ENCODE measurements at regions not wholly inside any gene's neighbourhood (a gene's known extent, or its start where the extent isn't known, plus 50 kb on each side); places are given as distances from the start of the nearest gene placed in this dataset.

DNA sequence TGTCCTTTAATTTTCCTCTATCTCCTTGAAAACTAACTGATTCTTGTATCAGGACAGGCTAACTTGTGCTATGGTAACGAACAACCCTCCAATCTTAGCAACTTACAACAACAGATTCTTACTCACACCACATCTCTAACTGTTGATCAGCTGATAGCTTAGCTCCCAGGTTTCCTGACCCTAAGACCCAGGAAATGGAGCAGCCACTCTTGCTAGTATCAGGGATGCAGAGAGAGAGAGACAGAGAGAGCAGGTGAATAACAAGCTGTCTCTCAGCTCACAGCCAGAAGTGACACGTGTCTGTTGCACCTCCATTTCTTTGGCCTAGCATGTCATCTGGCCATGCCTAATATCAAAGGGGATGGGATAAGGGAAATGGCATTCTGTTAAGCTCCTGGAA lies 1289.0 kb upstream of the AUTS2 start:
- DNase-seq (ENCODE audit: low read depth): no peak

DNA sequence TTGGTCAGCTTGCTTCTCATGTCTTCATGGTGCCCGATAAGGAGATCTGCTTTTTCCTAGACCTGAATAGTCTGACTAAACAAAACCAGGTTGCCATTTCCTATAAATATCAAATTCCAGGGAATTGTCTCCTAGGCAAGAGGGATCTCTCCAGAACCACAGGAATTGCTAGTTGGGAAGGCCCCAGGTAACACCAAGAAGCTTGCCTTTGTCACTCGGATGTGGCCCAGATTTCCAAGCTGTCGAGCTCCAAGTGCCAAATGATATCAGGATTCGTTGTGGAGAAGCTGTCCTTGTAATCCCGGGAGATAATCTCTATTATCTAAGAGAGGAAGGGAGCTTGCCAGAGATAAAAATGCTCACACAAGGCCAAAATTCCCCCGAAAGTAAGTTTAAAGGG lies 1288.5 kb upstream of the AUTS2 start:
- no peak for DNase-seq (ENCODE audit: low read depth)

DNA sequence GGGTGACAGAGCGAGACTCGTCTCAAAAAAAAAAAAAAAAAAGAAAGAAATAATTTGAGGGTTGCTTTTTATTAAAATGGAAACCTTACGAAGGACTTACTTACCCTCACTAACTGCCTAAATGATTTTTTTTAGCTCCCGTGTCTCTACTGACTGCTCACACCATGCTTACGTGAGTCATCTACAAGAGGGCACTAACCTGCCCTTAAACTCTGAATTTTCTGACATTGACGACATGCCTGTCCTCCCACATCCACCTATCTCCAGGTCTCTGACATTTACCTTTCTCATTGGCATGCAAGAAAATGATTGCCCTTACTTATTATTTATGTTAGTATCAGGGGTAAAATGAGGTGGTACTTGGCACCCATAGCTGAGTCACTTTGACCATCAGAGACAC lies 1286.3 kb upstream of the AUTS2 start:
- no peak for DNase-seq (ENCODE audit: low read depth)

DNA sequence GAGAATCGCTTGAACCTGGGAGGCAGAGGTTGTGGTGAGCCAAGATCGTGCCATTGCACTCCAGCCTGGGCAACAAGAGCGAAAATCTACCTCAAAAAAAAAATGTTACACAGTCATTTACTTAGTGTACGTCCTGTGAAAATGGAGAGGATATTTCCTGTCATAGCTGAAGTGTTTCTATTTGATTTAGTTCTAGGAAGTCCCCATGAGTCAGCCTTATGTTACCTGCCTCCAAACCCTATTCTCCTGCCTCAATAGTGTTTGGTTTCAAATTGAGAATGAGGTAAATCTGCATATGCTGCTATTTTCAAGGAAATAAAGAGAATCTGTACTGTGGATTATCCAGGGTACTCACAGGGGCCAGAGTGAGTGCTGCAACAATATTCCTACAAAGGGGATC lies 1284.5 kb upstream of the AUTS2 start:
- DNase-seq (ENCODE audit: low read depth): no peak

DNA sequence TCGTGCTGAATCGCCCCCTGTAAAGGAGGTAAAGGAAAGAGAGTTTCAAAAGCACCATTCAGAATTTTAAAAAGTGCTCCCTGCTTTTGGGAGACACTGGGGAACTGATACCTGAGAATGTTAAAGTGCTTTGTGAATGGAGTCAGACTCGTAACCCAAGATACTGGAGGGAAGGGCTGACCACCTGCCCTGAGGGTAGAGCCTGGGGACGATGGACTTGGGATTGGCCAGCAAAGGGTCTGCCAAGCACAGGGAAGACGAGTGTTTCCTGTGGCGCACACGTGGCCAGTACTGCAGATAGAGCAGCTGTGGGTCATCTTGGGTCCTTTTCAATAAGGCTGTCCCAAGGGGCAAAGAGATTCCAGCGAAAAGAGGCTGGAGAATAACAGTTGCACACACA lies 1284.1 kb upstream of the AUTS2 start:
- no peak for DNase-seq (ENCODE audit: low read depth)

DNA sequence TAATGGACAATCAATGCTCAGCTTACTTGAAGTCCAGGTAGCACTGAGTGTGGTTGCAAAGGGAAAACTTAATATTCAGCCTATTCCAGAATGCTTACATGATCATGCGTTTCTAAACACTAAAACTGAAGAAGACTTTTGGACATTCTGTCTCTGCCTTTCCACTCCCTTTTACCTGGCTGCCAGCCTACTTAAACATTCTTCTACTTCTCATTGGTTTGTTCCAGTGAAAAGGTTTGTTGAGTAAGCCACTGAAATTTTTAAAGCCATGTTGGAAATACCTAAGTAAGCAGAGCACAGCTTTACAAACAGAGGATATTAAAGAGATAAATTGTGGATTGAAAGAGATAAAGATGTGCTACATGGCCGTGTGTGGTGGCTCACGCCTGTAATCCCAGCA lies 1280.8 kb upstream of the AUTS2 start:
- DNase-seq (ENCODE audit: low read depth): no peak

DNA sequence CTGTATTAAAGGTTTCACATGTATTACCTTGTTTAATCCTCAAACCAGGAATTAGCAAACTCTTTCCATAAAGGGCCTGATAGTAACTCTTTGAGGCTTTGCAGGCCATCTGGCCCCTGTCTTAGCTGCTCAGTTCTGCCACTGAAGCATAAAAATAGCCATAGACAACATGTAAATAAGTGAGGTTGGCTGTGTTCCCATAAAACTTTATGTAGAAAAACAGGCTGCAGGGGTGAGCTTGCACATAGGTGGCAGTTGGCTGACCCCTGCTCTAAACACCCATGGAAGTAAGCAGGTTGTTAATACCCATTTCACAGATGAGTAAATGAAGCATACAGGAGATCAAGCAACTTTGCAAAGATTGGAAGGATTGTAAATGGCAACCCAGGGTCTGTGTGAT lies 1279.2 kb upstream of the AUTS2 start:
- DNase-seq (ENCODE audit: low read depth): no peak

DNA sequence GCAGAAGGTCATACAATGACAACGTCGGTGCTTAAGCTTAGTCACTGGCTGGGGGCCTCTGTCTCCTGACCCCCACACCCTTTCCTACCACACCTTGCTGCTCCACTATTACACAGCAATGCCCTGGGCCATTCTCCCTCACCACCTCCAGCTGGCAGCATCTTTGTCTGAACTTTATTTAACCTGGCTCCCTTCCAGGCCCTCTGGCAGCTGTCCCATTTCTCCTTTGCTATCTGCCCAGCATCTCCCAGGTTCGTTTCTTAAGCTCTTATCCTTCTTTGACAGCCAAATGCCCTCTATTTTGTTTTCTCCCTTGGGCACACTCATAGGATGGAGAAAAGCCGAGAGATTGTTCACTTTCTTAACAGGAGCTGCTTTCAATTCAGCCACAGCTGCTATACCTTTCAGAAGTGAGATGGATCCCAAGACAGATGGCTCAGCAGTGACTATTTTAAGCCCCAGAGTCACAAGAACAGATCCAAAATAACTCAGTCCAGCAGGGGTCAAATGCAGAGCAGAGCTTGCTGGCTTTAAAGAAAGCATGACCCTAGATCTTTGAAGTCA lies 1277.1 kb upstream of the AUTS2 start:
- DNase-seq (ENCODE audit: low read depth): no peak

DNA sequence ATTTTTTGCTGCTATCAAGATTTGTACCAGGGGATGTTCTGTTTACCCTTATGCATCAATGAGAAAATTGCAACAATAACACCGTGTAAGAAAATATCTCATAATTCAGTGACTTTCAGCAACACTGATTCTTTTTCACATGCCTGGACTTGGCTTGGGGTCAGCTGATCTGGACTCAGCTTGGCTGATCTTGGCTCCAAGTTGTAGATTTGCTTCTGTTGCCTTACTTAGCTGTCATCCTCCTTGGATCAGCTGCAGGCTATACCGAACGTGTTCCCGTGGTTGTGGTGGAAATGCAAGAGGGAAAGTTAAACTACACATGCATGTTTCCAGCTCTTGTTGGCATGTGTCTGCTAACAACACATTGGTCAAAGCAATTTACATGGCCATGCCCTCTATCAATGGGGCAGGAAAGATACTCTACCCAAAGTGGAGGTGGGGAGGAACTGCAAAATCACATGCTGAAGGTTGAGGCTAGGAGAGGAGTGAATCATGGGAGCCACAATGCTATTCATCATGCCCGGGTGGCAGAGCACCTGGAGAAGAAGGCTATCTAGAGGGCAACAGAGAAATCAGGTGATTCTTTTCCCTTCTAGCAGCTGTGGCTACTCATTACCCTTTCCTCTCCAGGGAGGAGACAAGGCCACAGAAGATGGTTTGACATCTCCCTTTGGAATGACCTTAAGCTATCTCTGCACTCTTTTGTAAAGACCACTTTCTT lies 1276.3 kb upstream of the AUTS2 start:
- no peak for DNase-seq (ENCODE audit: low read depth)

DNA sequence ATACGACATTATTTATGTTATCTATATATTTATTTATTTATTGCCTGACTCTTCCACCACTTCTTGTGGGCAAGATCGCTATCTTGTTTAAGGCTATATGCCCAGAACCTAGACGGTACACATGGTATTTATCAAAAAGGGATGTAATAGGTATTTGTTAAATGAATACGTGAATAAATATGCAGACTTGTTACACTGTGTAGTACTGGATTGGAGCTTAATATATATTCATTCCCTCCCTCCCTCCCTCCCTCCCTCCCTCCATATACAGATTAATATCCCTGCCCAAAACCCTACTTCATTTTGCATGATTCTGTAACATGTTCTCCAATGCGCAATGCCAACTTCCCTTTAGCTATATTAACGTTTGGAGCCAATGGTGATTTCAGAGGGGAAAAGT lies 1273.7 kb upstream of the AUTS2 start:
- no peak for DNase-seq (ENCODE audit: low read depth)

DNA sequence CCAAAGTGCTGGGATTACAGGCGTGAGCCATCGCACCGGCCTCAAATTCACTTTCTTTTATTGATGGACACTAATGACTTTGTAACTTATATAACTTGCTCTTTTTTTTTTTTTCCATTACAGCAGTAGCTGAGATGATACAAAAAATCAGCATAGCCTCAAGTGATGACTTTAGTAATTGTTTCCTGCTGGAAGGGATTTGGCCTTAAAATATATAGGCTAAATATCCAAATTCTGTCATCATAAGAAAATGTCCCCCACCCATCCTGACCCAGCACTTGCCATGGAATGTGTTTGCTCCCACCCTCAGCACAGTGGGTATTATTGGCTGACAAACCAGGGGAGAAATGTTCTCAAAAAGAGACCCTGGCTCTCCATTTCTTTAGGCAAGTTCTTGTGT lies 1264.1 kb upstream of the AUTS2 start:
- DNase-seq (ENCODE audit: low read depth): no peak

DNA sequence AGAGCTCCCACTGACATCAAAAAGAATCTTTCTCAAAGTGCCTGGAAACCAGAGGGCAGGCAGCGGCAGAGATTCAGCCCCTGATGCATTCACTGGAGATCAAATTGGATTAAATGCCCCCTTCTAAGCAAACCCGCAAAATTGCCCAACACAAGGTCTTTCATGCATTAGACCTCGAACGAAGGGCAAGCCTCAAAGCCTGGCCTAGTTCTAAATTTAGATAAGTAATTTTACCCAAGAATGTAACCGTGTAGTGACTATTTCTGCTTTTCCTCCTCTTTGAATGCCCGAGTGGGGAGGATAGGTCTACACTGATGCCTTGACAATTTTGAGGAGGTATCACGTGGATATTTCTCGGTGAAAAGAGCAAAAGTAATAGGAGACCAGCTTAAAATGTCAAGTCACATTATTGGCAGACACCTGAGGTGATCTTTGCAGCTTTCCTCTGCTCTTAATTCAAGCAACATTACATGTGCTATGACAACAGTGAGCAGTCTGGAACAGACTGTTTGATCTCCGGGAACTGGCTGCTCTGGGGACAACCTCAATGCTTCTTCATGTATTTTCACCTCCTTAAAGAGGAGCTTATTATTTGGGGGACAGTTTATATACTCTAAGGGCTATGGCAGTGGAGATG lies 1263.5 kb upstream of the AUTS2 start:
- no peak for DNase-seq (ENCODE audit: low read depth)

DNA sequence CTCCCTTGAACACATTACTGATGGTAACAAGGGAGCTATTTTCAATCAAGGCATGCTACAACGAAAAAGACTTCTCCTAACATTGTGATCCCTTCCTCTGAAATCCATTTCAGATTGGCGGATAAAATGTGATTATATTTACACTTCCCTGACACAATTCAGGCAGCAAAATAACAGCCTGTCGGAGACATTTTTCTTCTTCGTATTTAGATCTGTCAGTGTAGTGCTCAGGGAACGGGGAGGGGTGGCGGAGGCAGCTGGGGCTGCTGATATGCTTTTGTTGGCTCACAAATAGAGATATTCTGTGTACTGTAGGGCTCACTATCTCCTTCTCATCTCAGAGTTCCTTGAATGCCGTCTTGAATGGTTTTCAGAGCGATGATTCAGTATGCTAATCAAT lies 1261.7 kb upstream of the AUTS2 start:
- no peak for DNase-seq (ENCODE audit: low read depth)

DNA sequence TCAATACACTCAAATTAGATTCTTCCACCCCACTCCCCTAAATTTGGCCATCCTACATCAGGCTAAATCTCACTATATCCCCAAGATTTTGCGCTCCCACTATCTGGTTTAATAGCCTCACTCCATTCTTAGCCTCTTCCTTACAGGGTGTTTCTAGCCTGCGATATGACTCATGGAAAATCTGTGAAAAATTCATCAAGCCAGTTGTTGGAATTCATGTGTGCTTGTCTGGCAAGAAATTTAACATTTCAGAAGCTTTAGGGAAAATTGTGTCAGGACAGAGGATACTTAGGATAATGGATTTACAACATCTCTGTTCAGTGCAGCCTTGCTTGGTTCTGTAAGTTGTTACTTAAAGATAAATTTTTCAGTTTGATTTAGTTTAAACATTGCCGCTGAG lies 1249.9 kb upstream of the AUTS2 start:
- no peak for DNase-seq (ENCODE audit: low read depth)

DNA sequence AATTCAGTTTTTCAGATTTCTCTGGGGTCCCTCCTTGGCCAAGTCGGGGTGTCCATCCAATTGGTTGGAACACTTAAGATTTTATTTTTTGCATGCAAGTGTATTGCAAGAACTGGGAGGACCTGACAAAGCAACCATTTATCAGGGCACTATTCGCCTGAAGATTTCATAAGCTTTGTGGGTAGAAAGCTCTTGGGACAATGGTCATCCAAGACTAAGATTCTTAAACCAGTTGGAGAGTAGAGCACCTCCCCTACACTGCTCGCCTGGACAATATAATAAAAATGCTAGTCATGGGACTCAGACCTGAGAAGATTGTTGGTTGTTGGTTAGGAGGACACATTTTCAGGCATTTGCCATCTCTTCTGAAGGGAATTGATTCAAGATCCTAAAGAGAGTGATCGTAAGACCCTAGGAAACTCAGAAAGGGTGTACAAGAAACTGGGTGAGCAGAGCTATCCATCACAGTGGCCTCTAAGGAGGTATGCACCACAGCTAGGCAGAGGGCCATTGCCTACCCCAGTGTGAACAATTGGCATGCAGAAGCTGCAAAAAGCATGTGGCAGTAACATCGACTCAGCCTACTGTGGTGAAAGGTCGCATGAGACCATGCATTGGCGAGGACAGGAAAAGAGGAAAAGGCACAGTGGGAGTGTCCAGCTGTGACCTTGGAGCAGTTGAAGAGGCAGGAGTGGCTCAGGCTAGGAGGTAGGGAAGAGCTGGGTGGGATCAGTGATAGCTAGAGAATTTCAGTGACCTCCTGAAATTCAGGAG lies 1235.3 kb upstream of the AUTS2 start:
- no peak for DNase-seq (ENCODE audit: low read depth)

DNA sequence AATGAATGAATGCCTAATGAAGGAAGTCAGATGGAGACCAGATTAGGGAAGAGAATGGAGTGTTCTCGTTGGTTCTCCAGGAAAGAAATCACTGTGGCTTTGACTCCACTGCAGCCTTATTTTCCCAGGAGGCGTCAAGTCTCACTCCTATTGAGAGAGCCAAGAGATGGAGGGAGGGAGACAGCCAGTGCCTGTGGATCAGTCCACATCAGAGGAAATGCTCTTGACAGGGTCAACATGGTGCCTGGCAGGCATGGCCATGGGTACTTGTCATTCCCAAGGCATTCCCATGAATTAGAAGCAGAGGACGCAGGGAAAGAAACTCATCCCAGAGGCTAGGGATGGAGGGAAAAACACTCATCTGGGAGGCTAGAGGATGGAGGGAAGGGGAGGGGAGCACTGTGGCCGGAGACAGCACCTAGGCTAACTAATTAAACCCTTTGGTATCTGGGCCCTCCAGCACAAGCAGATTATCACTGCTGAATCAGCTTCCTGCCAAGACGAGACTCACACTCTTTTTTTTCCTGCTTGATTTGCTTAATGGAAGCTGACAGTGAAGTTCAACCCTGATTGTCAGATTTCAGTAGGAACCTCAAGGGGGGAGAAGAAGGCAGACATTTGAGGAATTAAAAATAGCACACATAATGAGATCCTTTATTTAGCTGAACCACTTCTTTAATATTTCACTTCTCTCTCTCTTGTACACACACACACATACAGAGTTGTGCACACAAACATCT lies 1233.2 kb upstream of the AUTS2 start:
- no peak for DNase-seq (ENCODE audit: low read depth)

DNA sequence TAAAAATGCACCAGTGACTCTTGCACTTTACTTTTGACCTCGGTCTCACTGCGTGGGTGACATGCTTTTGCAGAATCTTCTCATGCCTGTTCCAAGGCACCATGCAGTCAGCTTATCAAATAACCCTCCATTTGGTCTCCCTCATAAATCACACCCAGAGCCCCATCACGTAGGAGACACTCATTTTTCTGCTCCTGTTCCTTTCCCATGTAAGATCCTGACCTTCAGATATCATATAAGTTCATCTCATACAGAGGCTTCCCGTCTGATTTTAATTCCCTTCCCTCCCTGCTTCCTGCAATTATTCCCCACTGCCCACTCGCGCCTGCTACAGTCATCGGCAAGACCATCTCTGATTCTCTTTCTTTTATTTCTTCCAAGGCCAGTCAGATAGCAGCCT lies 1226.3 kb upstream of the AUTS2 start:
- DNase-seq (ENCODE audit: low read depth): no peak

DNA sequence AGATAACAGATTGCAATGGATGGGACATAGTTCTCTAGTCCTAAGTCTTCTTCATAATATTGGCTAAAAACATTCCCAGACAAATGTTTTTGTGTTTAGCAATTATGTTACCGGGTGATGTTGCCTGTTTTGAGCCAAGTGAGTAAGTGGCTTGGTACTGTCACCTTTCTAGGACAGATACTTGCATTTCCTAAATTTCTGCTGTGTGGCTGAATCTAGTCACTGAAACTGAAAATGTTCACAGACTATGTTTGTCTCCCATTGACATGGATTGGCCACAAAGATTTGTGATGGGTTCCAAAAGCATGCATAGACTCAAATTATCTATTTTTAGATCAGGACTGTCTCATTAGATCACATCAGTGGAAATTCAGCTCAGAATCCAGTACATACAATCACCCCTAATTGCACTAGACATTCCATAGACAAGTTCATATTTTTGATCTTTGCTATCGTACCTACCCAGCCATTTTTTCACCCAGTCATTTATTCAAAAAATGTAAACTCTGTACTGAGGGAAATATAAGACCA lies 1222.1 kb upstream of the AUTS2 start:
- DNase-seq (ENCODE audit: low read depth): no peak

DNA sequence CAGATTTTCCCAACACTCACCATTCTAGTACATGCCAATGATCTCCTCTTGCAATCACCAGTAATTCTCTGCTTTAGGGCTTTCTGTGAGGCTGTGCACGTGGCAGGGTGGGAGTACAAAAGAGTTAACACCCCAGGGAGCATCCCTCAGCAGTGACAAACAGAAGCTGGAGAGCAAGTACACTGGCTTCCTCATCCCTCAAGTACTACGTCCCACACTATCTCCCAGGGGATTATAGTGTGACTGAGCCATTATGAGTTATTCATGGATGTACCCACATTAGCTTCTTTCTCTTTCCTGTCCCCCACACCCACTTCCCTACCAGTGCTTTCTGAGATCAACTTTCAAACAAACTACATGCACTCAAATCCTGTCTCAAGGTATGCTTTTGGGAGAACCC lies 1216.5 kb upstream of the AUTS2 start:
- no peak for DNase-seq (ENCODE audit: low read depth)

DNA sequence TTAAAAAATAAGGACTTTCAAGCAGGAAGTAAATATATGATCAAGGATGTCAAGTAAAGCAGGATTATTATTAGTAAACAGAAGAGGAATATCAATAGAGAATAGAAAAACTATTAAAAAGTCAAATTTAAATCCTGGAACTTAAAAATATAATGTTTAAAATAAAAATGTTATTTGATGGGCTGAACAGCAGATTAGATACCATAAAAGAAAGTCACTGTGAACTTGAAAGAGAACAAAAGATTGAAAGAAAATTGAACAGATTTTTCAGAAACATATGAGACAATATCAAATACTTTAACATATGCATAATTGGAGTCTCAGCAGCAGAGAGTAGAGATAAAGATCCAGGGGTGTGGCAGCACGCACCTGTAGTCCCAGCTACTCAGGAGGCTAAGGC lies 1213.7 kb upstream of the AUTS2 start:
- no peak for DNase-seq (ENCODE audit: low read depth)

DNA sequence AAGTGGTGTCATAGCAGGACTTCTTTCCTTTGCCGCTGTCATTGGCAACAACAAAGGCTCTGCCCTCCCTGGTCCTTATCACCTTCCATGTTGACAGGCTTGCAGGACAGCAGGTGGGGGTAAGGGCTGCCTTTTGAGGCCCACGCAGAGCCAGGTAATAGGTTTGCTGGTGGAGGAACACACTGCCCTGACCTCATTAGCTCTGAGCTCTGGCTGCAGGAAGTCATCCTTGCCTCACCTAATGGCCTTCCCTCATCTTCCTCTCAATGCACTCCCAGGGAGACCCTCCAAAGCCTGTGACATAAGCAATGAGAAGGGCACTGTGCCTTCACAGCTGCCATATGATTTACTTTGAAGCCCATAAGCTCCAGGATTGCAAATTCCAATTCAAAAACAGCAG lies 1205.2 kb upstream of the AUTS2 start:
- no peak for DNase-seq (ENCODE audit: low read depth)

DNA sequence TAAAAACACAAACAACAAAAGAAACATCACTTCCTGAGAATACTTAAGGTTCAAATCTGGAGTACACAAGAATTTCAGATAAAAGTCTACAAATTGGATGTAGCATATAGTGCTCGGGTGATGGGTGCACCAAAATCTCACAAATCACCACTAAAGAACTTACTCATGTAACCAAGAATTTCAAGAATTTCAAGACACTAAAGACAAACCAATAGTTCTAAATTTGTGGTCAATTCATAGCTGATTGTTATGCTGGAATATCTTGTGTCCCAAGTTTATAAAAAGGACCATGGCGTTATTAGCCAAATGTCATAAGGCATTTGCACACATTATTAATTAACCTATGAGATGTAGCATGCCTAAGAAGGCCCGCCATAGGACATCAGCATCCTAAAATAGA lies 1204.1 kb upstream of the AUTS2 start:
- DNase-seq (ENCODE audit: low read depth): no peak
